GM18511 (cell line): ENCODE measurements at regions not wholly inside any gene's neighbourhood (a gene's known extent, or its start where the extent isn't known, plus 50 kb on each side); places are given as distances from the start of the nearest gene placed in this dataset.
"Not testable (repeated sequence)": the region's sequence is repeated elsewhere in the genome, so short reads cannot be mapped to it uniquely, and the experiment has no call there.

Experiments
- ATAC-seq: cut with Tn5 transposase; IDR thresholded peaks from one replicate; pipeline ENCODE4 v1.9.1; 2021; ENCODE audit warnings: mild to moderate bottlenecking, moderate library complexity; ENCODE audit not compliant: unreplicated experiment

DNA sequence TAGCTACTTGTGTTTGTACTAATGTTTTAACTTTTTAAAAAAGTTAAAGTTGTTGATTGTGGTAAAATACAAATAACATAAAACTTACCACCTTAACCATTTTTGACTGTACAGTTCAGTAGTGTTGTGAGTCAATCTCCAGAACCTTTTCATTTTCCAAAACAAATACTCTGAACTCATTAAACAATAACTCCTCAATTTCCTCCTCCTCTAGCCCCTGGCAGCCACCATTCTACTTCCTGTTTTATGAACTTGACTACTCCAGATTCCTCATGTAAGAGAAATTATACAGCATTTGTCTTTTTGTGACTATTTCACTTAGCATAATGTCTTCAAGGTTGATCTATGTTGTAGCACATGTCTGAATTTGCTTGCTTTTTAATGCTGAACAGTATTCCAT is 299.1 kb upstream of the AMIGO2 start:
- no peak for ATAC-seq

DNA sequence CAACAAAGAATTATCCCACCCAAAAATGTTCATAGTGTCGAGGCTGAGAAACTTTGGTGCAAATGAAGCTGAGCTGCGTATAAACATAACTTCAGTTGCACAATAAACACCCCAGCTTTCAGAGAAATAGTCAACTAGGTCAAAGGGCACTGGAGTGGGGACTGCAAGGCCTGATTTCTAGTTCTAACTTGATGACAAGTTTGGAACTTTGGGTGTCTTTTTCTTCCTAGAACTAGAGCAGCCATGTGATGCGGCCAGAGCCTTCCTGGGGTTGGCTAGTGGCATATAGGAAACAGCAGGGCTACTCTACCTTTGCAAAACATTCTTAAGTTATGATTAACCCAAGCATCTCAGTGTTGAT is 298.4 kb upstream of the AMIGO2 start:
- ATAC-seq: no peak

DNA sequence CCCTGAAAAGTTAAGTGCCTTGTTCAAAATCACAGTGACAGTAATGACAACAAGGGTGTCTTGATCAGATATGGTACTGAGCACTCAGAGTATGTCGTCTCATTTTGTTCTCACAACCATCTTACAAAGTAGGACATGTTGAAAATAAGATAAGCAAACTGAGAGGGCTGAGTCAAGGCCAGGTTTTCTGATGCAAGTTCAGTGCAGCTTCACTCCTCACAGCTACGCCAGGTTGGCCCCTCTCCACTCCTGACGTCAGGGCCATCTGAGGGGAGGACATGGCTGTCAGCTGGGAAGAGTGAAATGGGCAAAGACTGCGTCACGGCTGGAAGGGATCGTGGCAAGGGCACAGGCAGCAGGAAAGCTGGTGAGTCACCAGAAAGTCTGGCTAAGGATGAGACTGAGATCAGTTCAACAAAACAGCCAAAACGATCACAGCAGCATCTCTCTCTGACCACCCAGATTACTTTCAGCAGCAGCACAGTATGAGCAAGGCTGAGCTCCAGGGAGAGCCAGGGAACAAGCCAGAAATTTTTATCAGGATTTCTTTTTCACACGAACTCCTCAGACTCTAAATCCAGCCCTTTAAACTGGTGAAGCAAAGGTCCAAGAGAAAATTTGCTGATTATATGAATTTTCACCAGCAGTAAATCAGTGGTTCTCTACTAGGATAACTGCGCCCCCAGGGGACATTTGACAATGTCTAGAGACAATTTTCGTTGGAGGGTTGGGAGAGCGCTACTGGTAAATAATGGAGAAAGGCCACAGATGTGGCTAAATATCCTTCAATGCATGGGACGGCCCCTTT is 297.9 kb upstream of the AMIGO2 start:
- no peak for ATAC-seq

DNA sequence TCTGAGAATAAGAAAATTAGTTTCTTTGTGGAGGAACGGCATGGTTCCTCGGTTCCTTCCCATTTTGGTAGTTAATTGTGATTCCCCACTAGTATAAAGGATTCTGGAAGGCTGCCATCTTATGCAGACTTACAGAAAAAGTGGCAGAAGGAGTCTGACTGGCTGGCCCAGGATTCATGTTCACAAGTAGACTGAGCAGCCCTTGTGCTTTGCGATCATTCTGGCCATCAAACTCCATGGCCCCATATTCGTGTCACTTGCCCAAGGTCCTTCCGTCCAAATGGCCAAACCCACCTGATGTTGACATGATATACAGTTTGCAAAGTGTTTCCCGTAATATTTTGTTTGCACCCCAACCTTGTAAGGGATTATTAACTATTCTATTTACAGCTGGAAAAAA is 297.2 kb upstream of the AMIGO2 start:
- no peak for ATAC-seq

DNA sequence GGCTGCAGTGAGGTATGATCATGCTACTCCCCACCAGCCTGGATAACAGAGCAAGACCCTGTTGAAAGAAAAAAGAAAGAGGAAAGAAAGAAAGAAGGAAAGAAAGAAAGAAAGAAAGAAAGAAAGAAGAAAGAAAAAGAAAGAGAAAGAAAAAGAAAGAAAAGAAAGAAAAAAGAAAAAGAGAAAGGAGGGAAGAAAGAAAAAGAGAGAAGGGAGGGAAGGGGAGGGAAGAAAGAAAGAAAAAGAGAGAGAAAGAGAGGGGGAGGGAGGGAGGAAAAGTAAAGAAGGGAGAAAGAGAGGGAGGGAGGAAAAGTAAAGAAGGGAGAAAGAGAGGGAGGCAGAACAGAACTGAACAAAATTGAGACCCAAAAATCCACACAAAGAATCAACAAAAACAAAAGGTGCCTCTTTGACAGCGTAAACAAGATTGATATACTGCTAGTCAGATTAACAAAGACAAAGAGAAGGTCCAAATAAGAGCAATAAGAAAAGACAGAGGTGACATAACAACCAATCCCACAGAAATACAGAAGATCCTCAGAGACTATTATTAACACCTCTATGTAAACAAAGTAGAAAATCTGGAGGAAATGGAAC is 293.9 kb upstream of the AMIGO2 start:
- ATAC-seq: no peak

DNA sequence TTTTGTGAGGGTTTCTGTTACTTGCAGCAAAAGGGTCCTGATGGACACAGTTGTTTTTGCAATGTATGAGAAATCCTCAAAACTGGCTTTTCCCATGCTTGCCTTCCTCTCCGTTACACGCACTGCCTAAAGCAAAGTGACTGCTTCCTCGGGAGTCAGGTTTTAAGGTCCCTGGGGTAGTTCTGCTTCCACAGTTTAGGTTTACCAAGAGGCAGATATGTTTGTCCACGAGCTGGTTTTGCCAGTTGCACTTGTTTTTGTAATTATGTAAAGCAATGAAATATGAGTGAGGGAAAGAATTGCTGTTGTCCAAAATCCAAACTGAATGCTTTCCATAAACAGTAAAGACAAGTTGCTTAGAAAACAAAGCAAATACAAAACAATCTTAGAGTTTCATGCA is 290.7 kb upstream of the AMIGO2 start:
- no peak for ATAC-seq

DNA sequence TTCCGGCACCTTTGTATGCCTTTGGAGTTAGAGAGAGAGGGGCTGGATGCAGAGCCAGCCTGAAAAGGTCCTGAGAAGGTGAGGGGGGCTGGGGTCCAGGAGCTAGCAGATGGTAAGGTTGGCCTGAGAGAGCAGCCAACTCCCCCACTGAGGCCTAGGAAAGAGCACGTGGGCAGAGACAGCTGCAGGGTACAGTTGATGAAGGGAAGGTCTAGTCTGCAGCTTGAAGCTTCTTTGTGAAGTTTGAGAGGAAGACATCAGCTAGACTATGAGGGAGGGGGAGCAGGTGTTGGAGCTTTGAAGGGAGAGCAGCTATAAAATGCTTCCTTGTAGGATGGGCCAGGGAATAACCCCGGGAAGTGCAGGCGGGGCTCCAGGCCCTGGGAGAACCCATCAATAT is 289.3 kb upstream of the AMIGO2 start:
- no peak for ATAC-seq

DNA sequence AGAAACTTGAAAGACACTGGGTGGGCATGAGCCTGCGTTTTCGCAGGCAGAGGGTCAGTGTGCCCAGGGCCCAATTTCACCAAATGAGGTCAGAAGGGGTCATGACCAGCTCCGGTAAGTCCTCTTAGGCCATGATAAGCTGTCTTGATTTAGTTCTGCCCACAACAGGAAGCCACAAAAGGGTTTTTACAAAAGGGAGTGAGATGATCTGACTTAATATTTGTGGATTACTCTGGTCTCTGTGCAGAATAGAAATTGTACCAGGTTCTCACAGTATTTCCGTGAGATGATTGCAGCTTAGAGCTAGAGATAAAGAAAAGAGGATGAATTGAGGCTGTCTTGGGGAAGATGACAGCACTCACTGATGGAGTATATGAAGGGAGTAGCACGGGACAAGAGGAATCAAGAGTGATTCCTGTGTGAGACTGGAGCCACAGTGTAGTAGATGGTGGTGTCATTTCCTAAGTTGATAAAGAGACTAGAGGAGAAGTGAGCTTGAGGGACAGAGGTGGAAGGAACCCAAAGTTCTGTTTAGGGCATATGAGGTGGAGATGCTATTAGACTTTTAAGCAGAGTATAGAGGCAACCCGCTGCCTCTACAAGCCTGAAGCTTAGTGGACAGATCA is 288.3 kb upstream of the AMIGO2 start:
- ATAC-seq: no peak

DNA sequence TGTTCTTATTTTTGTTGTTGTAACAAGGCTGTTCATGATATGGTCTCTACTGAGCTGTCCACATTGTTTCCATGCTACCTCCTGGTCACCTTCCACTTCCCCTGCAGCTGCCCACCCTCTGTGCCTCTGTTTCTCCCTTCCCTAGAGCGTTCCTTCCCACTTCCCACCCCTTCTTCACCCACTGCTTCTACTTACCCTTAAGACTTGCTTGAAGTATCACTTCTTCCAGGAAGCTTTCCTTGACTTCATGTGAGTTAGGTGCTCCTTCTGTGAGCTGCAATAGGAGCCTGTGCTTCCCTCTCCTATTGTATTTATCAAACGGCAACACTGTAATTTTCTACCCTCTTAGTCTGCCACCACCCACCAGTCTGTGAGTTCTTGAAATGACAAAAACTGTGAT is 286.8 kb upstream of the AMIGO2 start:
- ATAC-seq: no peak

DNA sequence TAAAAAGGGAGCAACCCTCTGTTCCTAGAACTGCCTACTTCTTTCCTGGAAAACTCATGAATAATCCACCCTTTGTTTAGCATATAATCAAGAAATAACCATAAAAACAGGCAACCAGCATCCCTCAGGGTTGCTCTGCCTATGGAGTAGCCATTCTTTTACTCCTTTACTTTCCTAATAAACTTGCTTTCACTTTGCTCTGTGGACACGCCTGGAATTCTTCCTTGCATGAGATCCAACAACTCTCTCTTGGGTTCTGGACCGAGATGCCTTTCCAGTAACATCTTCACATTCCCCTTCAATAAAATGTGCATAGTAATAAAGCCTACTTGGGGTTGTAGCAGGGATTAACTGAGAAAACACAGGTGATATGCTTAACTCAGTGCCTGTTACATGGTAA is 286.4 kb upstream of the AMIGO2 start:
- ATAC-seq: no peak

DNA sequence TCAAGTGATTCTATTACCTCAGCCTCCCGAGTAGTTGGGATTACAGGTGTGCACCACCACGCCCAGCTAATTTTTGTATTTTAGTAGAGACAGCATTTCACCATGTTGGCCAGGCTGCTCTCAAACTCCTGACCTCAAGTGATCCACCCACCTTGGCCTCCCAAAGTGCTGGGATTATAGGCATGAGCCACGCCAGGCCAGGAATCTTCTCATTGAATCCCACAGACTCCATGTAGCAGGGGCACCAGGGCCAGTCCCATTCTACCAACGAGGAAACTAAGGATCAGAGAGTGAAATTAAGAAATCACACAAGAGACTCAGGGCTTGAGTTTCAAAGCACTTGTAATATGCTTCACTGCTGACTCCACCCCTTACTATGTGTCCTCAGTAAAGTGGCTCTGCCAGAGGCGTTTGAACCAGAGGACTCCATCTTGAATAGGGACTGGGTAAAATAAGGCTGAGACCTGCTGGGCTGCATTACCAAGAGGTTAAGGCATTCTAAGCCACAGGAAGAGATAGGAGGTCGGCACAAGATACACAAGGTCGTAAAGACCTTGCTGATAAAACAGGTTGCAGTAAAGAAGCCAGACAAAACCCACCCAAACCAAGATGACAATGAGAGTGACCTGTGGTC is 285.8 kb upstream of the AMIGO2 start:
- ATAC-seq: not testable (repeated sequence)

DNA sequence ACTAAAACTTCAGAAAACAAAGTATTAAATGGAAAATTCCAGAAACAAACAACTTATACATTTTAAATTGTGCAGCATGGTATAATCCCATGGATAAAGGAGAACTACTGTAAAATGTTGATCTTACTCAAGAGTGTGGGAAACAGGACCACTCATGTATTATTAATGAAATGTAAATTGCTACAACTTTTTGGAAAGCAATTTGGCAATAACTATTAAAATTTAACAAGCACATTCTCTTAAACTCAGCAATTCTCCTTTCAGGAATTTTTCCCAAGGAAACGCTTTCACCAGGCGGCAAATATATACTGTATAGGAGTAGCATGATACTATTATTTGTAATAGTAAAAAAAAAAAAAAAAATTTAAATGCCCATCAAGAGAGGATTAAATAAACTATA is 284.5 kb upstream of the AMIGO2 start:
- no peak for ATAC-seq

DNA sequence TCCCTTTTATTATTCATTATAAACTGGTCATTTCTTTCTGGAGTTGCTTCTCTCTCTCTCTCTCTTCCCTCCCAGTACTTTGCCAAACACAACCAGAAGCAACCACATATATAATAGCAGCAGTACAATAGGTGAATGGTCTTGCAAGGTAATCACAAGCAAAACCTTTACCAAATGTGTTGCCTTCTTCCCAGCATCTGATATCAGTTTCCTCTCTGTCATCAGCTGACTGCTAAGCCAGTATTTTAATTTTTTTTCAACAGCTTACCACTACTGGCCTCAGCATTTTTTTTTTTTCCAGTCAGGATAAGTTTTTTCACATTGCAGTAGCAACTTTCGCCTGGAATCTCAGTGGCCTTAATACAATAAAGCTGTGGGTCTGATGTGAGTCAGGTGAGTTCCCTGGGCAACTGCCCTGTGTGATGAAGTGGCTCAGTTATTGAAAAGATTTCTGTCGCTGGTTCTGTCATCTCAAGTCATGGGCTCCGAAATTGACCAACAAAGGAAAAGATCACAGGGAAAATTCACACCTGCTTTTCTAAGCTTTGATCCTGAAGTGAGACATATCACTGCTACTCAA is 282.5 kb upstream of the AMIGO2 start:
- no peak for ATAC-seq

DNA sequence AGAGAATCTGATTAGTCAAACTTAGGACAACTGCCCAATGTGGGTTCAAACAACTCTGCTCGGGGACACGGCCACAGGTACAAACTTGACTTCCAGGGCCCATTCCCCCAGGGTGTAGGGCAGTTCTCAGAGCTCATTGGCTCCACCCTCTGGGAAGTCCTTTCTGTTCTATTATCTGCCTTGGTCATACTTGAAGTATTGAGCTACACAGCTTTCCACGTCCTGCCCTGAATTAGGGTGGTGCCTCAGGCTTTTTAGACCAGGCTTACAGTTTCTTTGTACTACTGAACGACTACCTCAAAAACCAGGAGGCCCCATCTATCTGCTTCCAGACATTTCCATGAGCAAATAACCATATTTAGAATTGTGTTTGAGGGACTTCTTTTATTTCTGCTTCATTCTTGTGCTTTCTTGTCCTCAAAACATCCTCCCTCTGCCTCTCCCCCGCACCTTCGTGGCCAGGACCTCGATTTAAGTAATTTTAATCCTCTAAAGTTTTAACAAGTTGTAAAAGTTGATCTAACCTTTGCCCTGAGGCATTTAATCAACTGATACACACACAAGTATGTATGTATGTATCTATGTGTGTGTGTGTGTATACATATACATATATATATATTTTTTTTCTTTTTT is 281.7 kb upstream of the AMIGO2 start:
- peak; percentile 79 for ATAC-seq

DNA sequence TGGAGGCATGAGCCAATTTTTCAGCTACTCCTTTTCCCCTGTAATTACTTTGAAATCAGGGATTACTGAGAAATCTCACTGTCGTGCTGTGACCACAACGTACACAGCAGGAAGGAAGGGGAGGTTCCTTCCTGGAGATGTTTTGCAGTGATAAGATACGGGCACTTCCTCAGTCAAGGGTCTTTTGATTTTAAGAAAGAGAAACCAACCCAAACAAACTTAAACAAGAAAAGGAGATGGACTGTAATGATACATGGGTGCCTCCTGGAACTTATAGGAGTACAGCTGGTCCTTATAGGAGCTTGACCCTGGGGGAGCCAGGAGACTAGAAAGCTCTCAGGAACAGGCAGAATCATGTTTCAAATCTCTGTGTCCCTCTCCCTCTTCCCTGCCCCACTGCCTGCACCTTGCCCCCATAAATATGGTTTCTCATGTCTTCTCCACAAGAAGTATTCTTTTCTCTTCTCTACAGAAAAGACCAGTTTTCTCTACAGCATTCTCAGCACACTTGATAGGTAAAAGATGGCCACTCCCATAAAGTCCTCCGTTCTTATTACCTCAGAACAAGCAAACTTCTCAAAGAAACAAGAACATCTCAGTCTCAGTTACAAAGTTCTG is 281.1 kb upstream of the AMIGO2 start:
- ATAC-seq: peak; percentile 34

DNA sequence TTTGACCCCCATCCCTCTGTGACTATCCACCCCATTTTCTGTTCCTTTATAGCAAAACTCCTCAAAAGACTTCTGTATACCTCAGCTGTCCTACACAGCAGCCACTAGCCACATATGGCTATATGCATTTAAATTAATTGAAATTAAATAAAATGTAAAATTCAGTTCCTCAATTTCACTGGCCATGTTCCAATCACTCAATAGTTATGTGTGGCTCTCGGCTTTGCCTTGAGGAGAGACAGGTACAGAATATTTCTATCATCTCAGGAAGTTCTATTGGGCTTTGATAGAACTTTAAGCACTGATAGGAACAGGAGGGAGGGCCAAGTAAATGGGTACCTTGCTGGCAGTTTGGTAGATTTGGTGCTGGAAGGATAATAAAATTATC is 280.3 kb upstream of the AMIGO2 start:
- ATAC-seq: no peak

DNA sequence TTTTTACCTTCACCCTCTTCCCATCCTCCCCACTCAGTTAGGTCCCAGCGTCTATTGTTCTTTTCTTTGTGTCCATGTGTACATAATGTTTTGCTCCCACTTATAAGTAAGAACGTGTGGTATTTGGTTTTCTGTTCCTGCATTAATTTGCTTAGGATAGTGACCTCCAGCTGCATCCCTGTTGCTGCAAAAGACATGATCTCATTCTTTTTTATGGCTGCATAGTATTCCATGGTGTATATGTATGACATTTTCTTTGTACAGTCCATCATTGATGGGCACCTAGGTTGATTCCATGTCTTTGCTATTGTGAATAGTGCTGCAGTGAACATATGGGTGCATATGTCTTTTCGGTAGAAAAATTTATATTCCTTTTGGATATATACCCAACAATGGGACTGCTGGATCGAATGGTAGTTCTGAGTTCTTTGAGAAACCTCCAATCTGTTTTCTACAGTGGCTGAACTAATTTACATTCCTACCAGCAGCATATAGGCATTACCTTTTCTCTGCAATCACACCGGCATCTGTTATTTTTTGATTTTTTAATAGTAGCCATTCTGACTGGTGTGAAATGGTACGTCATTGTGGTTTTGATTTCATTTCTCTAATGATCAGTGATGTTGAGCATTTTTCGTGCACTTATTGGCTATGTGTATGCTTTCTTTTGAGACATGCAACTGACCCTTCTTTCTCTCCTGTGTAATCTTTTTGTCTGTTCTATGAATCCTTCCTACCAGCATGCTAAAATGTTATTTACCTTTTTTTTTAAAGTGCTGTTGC is 279.7 kb upstream of the AMIGO2 start:
- ATAC-seq: no peak

DNA sequence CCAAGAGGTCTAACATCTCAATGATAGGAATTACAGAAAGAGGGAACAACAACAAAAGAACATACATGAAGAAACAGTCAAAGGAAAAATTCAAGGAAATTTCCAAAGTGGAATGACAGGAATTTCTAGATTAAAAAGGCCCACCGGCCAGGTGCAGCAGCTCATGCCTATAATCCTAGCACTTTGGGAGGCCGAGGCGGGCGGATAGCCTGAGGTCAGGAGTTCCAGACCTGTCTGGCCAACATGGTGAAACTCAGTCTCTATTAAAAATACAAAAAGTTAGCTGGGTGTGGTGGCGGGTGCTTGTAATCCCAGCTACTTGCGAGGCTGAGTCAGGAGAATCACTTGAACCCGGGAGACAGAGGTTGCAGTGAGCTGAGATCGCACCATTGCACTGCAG is 277.2 kb upstream of the AMIGO2 start:
- ATAC-seq: not testable (repeated sequence)

DNA sequence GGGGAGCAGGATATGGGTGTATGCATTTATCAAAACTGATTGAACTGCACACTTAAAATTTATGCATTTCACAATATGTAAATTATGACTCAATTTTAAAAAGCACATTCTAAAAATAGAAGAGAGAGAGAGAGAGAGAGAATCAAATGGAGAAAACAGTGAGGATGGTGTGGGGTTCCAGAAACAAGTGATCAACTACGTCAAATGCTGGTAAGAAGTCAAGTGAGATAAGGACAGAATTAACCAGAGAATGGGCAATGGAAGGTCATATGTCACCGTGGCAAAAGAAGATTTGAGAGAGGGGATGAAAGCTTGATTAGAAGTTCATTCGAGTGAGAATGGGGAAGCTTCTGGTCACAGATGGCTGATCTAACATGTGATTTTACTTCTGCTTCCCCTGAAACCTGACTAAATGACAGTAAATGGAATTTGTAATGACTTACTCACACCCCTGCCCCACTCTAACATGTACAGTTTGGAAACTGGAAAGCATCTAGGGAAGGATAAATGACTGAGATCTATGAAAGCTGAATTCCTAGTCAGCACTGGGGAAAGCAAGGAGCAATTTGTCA is 276.5 kb upstream of the AMIGO2 start:
- peak; percentile 85 for ATAC-seq

DNA sequence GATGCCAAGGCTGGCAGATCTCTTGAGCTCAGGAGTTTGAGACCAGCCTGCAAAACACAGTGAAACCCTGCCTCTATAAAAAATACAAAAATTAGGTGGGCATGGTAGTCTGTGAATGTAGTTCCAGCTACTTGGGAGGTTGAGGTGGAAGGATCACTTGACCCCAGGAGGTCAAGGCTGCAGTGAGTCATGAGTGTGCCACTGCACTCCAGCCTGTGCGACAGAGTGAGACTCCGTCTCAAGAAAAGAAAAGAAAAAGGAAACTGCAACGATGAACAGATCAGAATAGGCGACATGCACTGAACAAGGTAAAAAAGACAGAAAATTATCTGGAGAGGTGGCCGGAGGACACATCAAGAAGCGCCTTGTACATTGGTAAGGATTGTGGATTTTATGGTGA is 273.7 kb upstream of the AMIGO2 start:
- ATAC-seq: no peak
